ENCODE measurements at regions not wholly inside any gene's neighbourhood (a gene's known extent, or its start where the extent isn't known, plus 50 kb on each side); places are given as distances from the start of the nearest gene placed in this dataset.

- DNase-seq (ENCODE audit: extremely low spot score), result no peak
- H3K9me3 ChIP-seq, result no peaks in the 10 kb centered on the region
- no peaks in the 10 kb centered on the region for H3K4me1 ChIP-seq
- no peak overlapping the region for H3K27ac ChIP-seq (replicated peaks in 1 of 4)
- TF ChIP-seq CTCF (IDR thresholded peaks at IDR 0.05) (no peak), EP300 (IDR thresholded peaks at IDR 0.05) (no peak), POLR2A (IDR thresholded peaks at IDR 0.05; ENCODE audit: low read depth) (no peak), POLR2AphosphoS5 (IDR thresholded peaks at IDR 0.05) (no peak)
- H3K36me3 ChIP-seq, result no peaks in the 10 kb centered on the region
- H3K4me3 ChIP-seq, result no peak overlapping the region
- intact Hi-C loops (cut with DNase I), result no loop called here
- no peaks in the 10 kb centered on the region for H3K27me3 ChIP-seq
- WGBS, result 78% methylated on average over 5 of the region's 5 CpGs
Observed at GRCh38 chr13:106699311-106699710, 131.4 kb upstream of the ARGLU1 start.

GRCh38 chr13:106696719-106697118, 128.8 kb upstream of the ARGLU1 start:
- H3K9me3 ChIP-seq, result no peaks in the 10 kb centered on the region
- intact Hi-C loops (cut with DNase I), result no loop called here
- H3K27ac ChIP-seq (replicated peaks in 1 of 4), result no peak overlapping the region
- H3K4me1 ChIP-seq, result peaks cover 0 to under 1% (median 0%) of the 10 kb centered on the region in 4 donors
- H3K36me3 ChIP-seq, result no peaks in the 10 kb centered on the region
- H3K27me3 ChIP-seq, result no peaks in the 10 kb centered on the region
- no peak for DNase-seq (ENCODE audit: extremely low spot score)
- no peak overlapping the region for H3K4me3 ChIP-seq
- no peak for TF ChIP-seq CTCF (IDR thresholded peaks at IDR 0.05)
- TF ChIP-seq EP300 (IDR thresholded peaks at IDR 0.05), result no peak
- TF ChIP-seq POLR2AphosphoS5 (IDR thresholded peaks at IDR 0.05), result no peak
- TF ChIP-seq POLR2A (IDR thresholded peaks at IDR 0.05; ENCODE audit: low read depth), result no peak
- 86% methylated on average over 2 of the region's 2 CpGs for WGBS

- intact Hi-C loops (cut with DNase I), result no loop called here
- WGBS, result 67% methylated on average over 1 of the region's 3 CpGs
- no peak for TF ChIP-seq POLR2AphosphoS5 (IDR thresholded peaks at IDR 0.05)
- TF ChIP-seq CTCF (IDR thresholded peaks at IDR 0.05), result no peak
- TF ChIP-seq POLR2A (IDR thresholded peaks at IDR 0.05; ENCODE audit: low read depth), result no peak
- no peak for TF ChIP-seq EP300 (IDR thresholded peaks at IDR 0.05)
Observed at GRCh38 chr13:106696140-106696539, 128.2 kb upstream of the ARGLU1 start.

DNA sequence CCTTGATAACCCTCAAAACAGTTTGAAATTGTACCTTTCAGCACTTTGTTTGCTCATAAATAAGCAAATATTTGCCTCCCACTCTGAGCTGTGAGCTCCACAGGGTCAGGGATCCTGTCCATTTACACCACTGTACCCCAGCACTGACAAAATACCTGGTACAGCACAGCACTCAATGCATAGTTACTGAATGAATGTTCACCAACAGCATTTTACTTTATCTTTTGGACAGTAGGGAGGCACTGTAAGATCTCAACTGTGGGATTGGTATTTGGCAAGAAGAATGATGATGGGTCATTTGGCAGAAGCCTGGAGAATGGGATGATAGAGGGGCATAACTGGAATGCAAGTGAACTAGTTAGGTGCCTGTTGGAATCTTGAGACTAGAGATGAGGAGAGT, 127.2 kb upstream of the ARGLU1 start:
- Histone ChIP-seq H3K27me3 (no peaks in the 10 kb centered on the region), H3K36me3 (no peaks in the 10 kb centered on the region), H3K4me3 (no peak overlapping the region), H3K27ac (replicated peaks in 1 of 4) (no peak overlapping the region), H3K4me1 (peaks cover 0 to 6% (median 0%) of the 10 kb centered on the region in 4 donors), H3K9me3 (no peaks in the 10 kb centered on the region)
- intact Hi-C loops (cut with DNase I), result no loop called here
- TF ChIP-seq CTCF (IDR thresholded peaks at IDR 0.05) (no peak), POLR2AphosphoS5 (IDR thresholded peaks at IDR 0.05) (no peak), EP300 (IDR thresholded peaks at IDR 0.05) (no peak), POLR2A (IDR thresholded peaks at IDR 0.05; ENCODE audit: low read depth) (no peak)
- DNase-seq (ENCODE audit: extremely low spot score), result no peak

More at GRCh38 chr13:106696140-106696539, 128.2 kb upstream of the ARGLU1 start:
- no peak for DNase-seq (ENCODE audit: extremely low spot score)
- Histone ChIP-seq H3K4me3 (no peak overlapping the region), H3K27ac (replicated peaks in 1 of 4) (no peak overlapping the region), H3K9me3 (no peaks in the 10 kb centered on the region), H3K4me1 (peaks cover 0 to 6% (median 0%) of the 10 kb centered on the region in 4 donors), H3K36me3 (no peaks in the 10 kb centered on the region), H3K27me3 (no peaks in the 10 kb centered on the region)

DNA sequence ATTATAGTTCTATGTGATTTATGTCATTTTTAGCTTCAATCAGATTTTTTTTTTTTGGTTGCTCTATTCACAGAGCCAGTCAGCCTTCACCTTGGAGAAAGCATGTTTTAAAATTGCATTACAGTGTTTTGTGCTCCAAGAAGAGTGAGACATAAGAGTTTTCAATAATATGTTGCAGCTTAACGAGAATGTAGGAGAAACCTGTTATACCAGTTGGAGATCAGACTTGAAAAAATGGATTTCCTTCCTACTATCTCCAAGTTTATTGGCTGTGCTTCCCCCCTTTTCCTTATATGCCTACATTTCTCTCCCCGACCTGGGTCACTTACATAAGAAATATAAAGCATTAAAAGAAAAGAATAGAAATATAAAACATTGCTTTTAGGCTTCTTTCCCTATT, 123.9 kb upstream of the ARGLU1 start:
- no peak for DNase-seq (ENCODE audit: extremely low spot score)
- Histone ChIP-seq H3K36me3 (no peaks in the 10 kb centered on the region), H3K27ac (replicated peaks in 1 of 4) (no peak overlapping the region), H3K4me3 (no peak overlapping the region), H3K4me1 (peaks cover 0 to 6% (median 0%) of the 10 kb centered on the region in 4 donors), H3K27me3 (no peaks in the 10 kb centered on the region), H3K9me3 (no peaks in the 10 kb centered on the region)
- intact Hi-C loops (cut with DNase I), result no loop called here
- 70% methylated on average over 2 of the region's 2 CpGs for WGBS
- TF ChIP-seq POLR2AphosphoS5 (IDR thresholded peaks at IDR 0.05) (no peak), POLR2A (IDR thresholded peaks at IDR 0.05; ENCODE audit: low read depth) (no peak), EP300 (IDR thresholded peaks at IDR 0.05) (no peak), CTCF (IDR thresholded peaks at IDR 0.05) (no peak)
